ENCODE measurements at regions not wholly inside any gene's neighbourhood (a gene's known extent, or its start where the extent isn't known, plus 50 kb on each side); places are given as distances from the start of the nearest gene placed in this dataset.
"Not testable (repeated sequence)": the region's sequence is repeated elsewhere in the genome, so short reads cannot be mapped to it uniquely, and the experiment has no call there.

DNA sequence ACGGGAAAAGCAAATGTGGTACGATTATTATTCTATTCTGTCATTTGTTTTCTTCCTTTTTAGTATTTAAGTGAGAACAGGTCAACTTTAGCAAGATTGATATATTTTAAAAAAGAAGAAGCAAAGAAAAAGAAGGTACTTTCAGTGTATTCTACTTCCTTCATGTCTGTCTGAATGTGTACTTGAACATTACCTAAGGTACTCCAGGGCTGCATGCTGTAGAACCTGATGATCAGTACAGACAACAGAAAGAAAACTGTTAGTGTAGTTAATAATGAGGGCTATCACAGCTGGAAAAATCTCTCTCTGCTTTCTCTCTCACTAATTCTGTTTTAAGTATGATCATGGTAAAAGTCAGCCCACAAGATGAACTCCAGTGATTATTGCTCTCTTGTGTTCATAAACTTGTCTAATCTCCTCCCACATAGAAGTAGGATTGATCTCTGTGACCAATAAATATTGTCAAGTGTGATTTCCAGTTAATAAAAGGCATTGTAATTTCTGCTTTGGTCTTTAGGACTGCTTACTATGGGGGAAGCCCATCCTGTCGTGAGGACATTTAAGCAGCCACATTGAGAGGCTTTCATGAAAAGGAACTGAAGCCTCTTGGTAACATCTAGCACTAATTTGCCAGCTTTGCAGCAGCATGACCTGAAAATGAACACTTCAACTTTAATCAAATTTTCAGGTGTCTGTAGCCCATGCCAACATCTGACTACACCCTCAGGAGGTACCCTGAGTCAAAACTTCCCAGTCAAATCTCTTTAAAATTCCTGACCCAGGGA is 864.0 kb upstream of the ACO1 start:
- Mint-ChIP-seq H3K9me3 (peaks cover 27% of the 10 kb centered on the region), H3K36me3 (ENCODE audit: low read depth) (peaks cover 3% of the 10 kb centered on the region), H3K4me1 (ENCODE audit: low read depth) (peaks cover 6% of the 10 kb centered on the region), H3K4me3 (no peak overlapping the region), H3K27ac (no peak overlapping the region), H3K27me3 (ENCODE audit: insufficient read depth) (no peaks in the 10 kb centered on the region)
- no peak for DNase-seq (ENCODE audit: low spot score)
- intact Hi-C loops (cut with micrococcal nuclease): no loop called here

DNA sequence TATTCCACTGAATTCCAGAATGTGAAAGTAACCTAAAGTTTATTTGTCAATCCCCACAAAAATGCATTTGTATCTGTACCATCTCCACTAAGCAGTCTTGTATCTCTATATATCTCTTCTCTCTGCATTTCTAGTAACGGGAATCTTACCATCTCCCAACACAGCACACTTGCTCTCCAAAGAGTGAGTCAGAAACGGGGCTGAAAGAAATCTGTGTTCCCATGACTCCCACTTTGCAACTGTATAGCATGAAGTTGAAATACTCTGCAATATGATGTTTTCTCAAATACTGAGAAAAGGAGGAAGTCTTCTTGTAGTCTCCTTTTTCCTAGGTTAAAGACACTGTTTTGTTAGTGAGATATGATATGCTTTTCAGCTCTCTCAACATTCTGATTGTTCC is 848.8 kb upstream of the ACO1 start:
- no peak overlapping the region for H3K4me3 Mint-ChIP-seq
- intact Hi-C loops (cut with micrococcal nuclease): no loop called here
- H3K27ac Mint-ChIP-seq: no peak overlapping the region
- DNase-seq (ENCODE audit: low spot score): no peak
- H3K4me1 Mint-ChIP-seq (ENCODE audit: low read depth): no peaks in the 10 kb centered on the region
- no peaks in the 10 kb centered on the region for H3K36me3 Mint-ChIP-seq (ENCODE audit: low read depth)
- no peaks in the 10 kb centered on the region for H3K9me3 Mint-ChIP-seq
- no peaks in the 10 kb centered on the region for H3K27me3 Mint-ChIP-seq (ENCODE audit: insufficient read depth)

DNA sequence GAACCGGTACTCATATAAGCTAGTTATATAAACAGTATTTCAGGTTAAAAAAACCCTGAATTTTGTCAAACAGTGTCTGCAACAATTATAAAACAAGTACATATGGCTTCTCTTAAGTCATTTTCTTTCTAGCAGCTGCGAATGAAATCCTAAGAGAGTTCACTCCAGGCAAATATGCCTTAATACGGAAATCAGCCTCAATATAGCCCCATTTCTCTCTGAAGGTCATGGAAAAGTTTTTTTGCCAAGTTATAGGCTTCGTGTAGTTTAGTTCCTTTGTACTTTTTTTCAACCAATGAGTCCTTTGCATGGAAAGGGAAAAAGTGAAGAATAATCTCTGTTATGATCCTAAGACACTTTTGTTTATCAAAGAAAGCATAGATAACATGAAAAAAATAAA is 848.0 kb upstream of the ACO1 start:
- no peaks in the 10 kb centered on the region for H3K36me3 Mint-ChIP-seq (ENCODE audit: low read depth)
- DNase-seq (ENCODE audit: low spot score): no peak
- intact Hi-C loops (cut with micrococcal nuclease): no loop called here
- no peak overlapping the region for H3K27ac Mint-ChIP-seq
- no peaks in the 10 kb centered on the region for H3K27me3 Mint-ChIP-seq (ENCODE audit: insufficient read depth)
- H3K9me3 Mint-ChIP-seq: no peaks in the 10 kb centered on the region
- no peak overlapping the region for H3K4me3 Mint-ChIP-seq
- H3K4me1 Mint-ChIP-seq (ENCODE audit: low read depth): no peaks in the 10 kb centered on the region

DNA sequence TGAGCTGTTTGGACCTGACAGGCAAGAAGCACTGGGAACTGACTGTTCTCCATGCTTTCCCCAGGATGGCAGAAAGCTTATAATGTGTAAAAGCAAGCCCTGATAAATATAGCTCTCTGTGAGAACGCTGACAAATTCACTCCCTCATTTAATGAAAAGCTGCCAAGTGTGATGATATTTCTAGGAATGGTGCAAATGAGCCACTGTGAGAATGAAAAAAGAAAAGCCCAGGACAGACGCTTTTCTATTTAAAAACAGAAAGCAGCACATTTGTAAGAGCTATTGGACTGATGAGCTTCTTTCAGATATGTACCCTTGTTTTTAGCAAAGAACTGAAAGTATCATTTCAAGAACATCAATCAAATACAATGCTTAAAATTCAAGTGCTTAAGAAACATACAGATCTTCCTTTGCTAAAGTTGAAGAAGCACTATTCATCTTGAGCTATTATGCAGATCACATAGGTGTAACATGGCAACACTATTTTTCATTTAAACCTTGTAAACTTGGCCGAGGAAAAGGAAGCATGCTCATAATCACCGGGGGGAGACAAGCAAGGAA is 842.6 kb upstream of the ACO1 start:
- Mint-ChIP-seq H3K27ac (no peak overlapping the region), H3K36me3 (ENCODE audit: low read depth) (no peaks in the 10 kb centered on the region), H3K4me1 (ENCODE audit: low read depth) (no peaks in the 10 kb centered on the region), H3K4me3 (no peak overlapping the region), H3K27me3 (ENCODE audit: insufficient read depth) (no peaks in the 10 kb centered on the region), H3K9me3 (no peaks in the 10 kb centered on the region)
- no peak for DNase-seq (ENCODE audit: low spot score)
- intact Hi-C loops (cut with micrococcal nuclease): no loop called here

DNA sequence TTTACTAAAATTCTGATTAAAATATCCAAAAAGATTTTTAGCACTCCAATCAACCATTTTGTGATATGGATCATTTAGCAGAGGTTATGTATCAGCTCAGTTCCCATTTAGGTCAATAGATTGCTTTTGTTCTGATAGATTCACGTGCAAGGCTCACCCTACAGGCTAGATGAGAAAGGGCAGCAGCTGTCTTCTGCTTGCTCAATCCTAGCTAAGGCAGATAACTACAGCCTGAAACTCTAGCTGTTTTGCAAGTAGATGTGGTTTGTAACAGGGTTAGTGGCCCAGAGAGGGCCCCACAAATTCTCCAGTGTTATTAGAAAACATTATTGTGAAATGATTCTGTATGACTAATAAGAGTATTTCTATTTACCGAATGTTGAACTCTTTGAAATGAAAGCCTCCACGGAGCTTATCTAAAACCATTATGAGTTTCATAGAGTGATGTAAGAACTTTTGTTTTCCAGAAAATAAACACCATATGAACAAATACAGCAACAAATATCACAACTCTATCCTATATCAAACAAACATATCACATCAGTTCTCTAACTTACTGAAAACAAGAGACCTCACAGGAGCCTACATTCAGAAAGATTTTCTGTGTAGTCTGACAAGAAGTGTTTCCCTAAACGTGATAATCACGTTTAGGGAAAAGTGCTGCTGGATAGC is 841.9 kb upstream of the ACO1 start:
- no peaks in the 10 kb centered on the region for H3K36me3 Mint-ChIP-seq (ENCODE audit: low read depth)
- no peaks in the 10 kb centered on the region for H3K9me3 Mint-ChIP-seq
- intact Hi-C loops (cut with micrococcal nuclease): no loop called here
- no peaks in the 10 kb centered on the region for H3K27me3 Mint-ChIP-seq (ENCODE audit: insufficient read depth)
- H3K4me1 Mint-ChIP-seq (ENCODE audit: low read depth): no peaks in the 10 kb centered on the region
- no peak overlapping the region for H3K4me3 Mint-ChIP-seq
- H3K27ac Mint-ChIP-seq: no peak overlapping the region
- no peak for DNase-seq (ENCODE audit: low spot score)

DNA sequence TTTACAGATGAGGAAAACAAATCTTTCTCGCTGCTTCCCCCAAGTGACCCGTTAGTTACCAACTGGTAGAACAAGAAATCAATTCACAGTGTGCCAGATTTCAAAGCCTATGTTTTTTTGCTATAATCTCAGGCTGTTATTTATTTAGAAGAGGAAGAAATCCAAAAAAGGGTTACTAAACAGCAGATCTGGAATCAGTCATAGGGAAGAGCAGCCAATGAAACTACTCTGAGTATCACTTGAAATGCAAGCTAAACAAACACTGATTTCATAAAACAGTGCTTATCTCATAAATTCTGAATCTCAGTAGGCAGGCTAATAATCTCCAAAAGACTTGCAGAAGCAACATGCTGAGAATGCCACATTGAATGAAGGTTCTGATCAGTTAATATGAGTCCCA is 829.5 kb upstream of the ACO1 start:
- Mint-ChIP-seq H3K4me3 (no peak overlapping the region), H3K27me3 (ENCODE audit: insufficient read depth) (no peaks in the 10 kb centered on the region), H3K27ac (no peak overlapping the region), H3K36me3 (ENCODE audit: low read depth) (no peaks in the 10 kb centered on the region), H3K9me3 (peaks cover 6% of the 10 kb centered on the region), H3K4me1 (ENCODE audit: low read depth) (no peaks in the 10 kb centered on the region)
- intact Hi-C loops (cut with micrococcal nuclease): no loop called here
- no peak for DNase-seq (ENCODE audit: low spot score)

DNA sequence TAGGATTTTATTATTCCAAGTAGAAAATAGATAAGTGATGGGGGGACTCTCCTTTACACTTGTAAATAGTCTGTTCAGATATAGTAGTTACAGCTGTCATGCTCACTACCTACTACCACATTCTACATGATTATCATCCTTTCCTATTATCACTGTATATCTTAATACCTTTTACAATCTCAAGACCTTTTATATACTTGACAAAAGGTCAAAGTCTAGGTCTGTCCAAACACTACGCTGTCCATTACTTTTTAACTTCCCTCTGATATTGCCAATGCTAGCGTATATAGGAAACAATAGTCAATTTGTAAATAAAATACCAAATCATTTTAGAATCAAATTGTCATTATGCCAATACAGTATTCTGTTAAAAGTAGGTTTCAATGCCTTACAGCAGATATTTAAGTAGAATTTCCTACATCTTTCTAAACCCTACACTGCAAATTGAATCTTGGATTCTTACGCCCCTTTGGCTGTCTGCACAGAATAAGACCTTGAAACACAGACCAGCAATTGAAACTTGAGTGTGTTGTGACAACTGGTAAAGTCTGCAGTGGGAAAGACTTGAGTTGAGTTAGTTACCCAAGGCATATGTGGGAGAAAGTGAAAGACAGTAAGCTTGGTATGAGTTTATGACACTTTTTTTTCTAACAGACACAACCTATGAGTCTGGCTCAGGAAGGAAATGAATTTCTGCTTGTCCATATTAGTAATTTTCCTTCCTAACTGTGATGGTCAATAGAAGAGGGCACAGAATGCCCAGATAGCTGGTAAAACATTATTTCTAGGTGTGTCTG is 827.6 kb upstream of the ACO1 start:
- Mint-ChIP-seq H3K36me3 (ENCODE audit: low read depth) (no peaks in the 10 kb centered on the region), H3K27ac (no peak overlapping the region), H3K27me3 (ENCODE audit: insufficient read depth) (no peaks in the 10 kb centered on the region), H3K4me1 (ENCODE audit: low read depth) (no peaks in the 10 kb centered on the region), H3K4me3 (no peak overlapping the region), H3K9me3 (peaks cover 6% of the 10 kb centered on the region)
- intact Hi-C loops (cut with micrococcal nuclease): no loop called here
- no peak for DNase-seq (ENCODE audit: low spot score)

DNA sequence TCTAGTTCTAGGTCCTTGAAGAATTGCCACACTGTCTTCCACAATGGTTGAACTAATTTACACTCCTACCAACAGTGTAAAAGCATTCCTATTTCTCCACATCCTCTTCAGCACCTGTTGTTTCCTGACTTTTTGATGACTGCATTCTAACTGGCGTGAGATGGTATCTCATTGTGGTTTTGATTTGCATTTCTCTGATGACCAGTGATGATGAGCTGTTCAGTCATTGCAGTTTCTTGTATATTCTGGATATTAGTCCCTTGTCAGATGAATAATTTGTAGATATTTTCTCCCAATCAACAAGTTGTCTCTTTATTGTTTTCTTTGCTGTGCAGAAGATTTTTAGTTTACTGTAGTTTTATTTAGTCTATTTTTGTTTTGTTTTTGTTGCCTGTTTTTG is 812.3 kb upstream of the ACO1 start:
- H3K27ac Mint-ChIP-seq; H3K4me1 Mint-ChIP-seq (ENCODE audit: low read depth); intact Hi-C loops (cut with micrococcal nuclease); H3K36me3 Mint-ChIP-seq (ENCODE audit: low read depth); H3K9me3 Mint-ChIP-seq; H3K27me3 Mint-ChIP-seq (ENCODE audit: insufficient read depth); H3K4me3 Mint-ChIP-seq; DNase-seq (ENCODE audit: low spot score): not testable (repeated sequence)

DNA sequence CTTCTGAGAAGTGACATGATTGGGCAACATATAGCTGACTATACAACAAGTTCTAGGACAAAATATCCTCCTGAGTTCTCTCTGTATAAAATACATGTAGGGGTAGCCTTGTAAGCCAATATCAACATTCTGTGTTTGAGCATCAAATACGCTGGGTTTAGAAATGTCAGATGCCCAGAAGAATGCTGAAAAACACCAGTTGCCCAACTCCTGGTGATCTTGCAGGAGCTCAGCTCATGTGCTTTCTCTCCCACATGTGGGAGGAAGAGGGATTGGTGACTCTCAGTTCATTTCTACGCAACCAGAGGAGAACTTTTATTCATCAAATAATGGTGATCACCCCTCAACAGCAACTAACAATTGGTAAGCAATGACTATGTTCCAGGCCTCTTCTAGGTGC is 810.9 kb upstream of the ACO1 start:
- H3K9me3 Mint-ChIP-seq: peaks cover 6% of the 10 kb centered on the region
- no peak overlapping the region for H3K27ac Mint-ChIP-seq
- DNase-seq (ENCODE audit: low spot score): no peak
- no peak overlapping the region for H3K4me3 Mint-ChIP-seq
- H3K36me3 Mint-ChIP-seq (ENCODE audit: low read depth): no peaks in the 10 kb centered on the region
- no peaks in the 10 kb centered on the region for H3K4me1 Mint-ChIP-seq (ENCODE audit: low read depth)
- H3K27me3 Mint-ChIP-seq (ENCODE audit: insufficient read depth): no peaks in the 10 kb centered on the region
- intact Hi-C loops (cut with micrococcal nuclease): no loop called here

DNA sequence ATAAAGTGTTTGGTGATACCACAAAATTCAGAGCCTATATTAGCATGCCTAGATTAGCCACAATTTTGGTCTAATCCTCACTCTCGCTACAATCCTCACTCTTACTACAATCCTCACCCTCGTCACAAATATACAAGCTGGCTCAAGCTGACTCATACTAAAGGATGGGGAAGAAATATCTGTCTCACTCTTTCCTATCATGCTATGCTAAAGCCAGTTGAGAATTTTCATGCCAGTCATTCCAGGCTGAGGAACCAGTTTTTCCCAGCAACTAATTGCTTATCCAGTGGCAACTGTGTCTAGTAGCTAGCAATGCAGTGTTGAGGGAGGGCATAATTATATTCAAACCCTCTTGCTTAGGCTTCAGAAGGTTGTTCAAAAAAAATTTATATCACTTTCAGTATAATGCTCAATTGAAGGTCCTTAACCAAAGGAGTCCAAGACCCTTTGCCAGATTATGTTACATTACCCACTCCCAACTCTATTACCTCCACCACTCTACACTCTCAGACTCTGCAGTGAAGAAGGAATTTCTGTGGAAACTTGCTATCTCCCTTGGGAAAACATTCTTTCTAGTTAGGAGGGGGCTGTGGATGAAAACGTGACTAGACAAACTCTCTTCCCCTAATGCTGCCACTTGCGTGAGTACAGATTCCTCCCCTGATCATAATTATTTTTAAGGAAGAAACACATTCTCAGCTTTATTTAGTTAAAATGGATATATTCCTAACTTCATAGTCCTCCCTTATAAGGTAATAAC is 810.3 kb upstream of the ACO1 start:
- Mint-ChIP-seq H3K27me3 (ENCODE audit: insufficient read depth) (no peaks in the 10 kb centered on the region), H3K36me3 (ENCODE audit: low read depth) (no peaks in the 10 kb centered on the region), H3K27ac (no peak overlapping the region), H3K4me1 (ENCODE audit: low read depth) (no peaks in the 10 kb centered on the region), H3K4me3 (no peak overlapping the region), H3K9me3 (peaks cover 6% of the 10 kb centered on the region)
- DNase-seq (ENCODE audit: low spot score): no peak
- intact Hi-C loops (cut with micrococcal nuclease): no loop called here

DNA sequence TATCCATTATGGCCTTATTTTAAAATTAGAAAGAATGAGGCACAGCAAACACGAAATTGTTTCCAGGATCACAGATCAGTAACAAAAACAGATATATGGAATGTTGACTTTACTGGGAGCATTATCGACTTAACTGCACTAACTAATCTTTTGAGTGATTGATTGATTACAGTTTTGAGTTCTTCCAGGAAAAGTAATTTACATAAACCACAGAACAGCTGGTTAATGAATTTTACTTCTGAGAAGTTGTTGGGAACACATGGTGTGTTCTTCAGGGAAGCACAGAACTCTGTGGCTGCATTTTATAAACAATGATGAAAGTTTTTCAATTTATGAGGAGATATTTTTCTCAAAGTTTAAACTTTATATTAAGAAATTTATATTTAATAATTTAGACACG is 802.4 kb upstream of the ACO1 start:
- no peaks in the 10 kb centered on the region for H3K4me1 Mint-ChIP-seq (ENCODE audit: low read depth)

DNA sequence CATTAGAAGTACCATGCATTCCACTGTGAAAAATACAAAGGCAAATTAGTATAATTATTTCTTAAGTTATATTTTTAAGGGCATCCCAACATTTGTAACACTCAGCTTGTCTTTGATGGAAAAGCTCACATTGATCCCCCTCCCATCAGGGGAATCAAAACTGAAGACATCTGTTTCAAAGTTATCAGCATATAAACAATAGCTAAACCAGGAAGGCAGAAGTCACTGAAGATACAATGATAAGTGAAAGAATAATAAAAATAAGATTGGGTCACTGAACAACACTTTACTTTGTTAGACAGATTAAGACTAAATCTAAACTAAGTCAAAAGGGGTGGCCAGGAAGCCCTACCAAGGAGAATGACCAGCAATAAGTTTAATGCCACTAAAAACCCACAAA is 801.9 kb upstream of the ACO1 start:
- no peaks in the 10 kb centered on the region for H3K27me3 Mint-ChIP-seq (ENCODE audit: insufficient read depth)
- H3K4me1 Mint-ChIP-seq (ENCODE audit: low read depth): no peaks in the 10 kb centered on the region
- intact Hi-C loops (cut with micrococcal nuclease): no loop called here
- no peak overlapping the region for H3K27ac Mint-ChIP-seq
- H3K4me3 Mint-ChIP-seq: no peak overlapping the region
- no peaks in the 10 kb centered on the region for H3K9me3 Mint-ChIP-seq
- no peaks in the 10 kb centered on the region for H3K36me3 Mint-ChIP-seq (ENCODE audit: low read depth)
- DNase-seq (ENCODE audit: low spot score): no peak

More for the DNA sequence above, 802.4 kb upstream of the ACO1 start:
- H3K9me3 Mint-ChIP-seq: no peaks in the 10 kb centered on the region
- no peaks in the 10 kb centered on the region for H3K36me3 Mint-ChIP-seq (ENCODE audit: low read depth)
- intact Hi-C loops (cut with micrococcal nuclease): no loop called here
- H3K27me3 Mint-ChIP-seq (ENCODE audit: insufficient read depth): no peaks in the 10 kb centered on the region
- DNase-seq (ENCODE audit: low spot score): no peak
- H3K4me3 Mint-ChIP-seq: no peak overlapping the region
- H3K27ac Mint-ChIP-seq: no peak overlapping the region
